Activated CD4-positive, alpha-beta T cell treated with anti-CD3 and anti-CD28 coated beads for 36 hours (primary cell): ENCODE measurements at regions not wholly inside any gene's neighbourhood (a gene's known extent, or its start where the extent isn't known, plus 50 kb on each side); places are given as distances from the start of the nearest gene placed in this dataset.

Source experiments
- ATAC-seq: fragments of 200-7000 bp; cut with Tn5 transposase; one replicate; pipeline ENCODE4 v1.10.0; 2021; ENCODE audit warnings: mild to moderate bottlenecking, moderate library complexity
- CTCF ChIA-PET: fragments of 350-600 bp; sonication (Branson Sonifier 250); formaldehyde crosslinking; loops from one replicate; lab custom pipeline; 2021; ENCODE audit warnings: antibody characterized with exemption; lab: Charles Lee
- POLR2A ChIA-PET: fragments of 350-600 bp; sonication (Branson Sonifier 250); formaldehyde crosslinking; loops from one replicate; lab custom pipeline; 2021; ENCODE audit warnings: antibody characterized with exemption, inconsistent platforms; lab: Charles Lee
- DNase-seq: peaks from one replicate; pipeline ENCODE4 v3.0.0-alpha.2; 2020
- H3K27ac Mint-ChIP-seq: one replicate; pipeline ENCODE4 v1.8.0; 2021; ENCODE audit warnings: mixed read lengths
- H3K27me3 Mint-ChIP-seq: one replicate; pipeline ENCODE4 v1.8.0; 2021; ENCODE audit warnings: mixed read lengths
- H3K36me3 Mint-ChIP-seq: one replicate; pipeline ENCODE4 v1.8.0; 2021; ENCODE audit warnings: low read depth, mixed read lengths
- H3K4me1 Mint-ChIP-seq: one replicate; pipeline ENCODE4 v1.8.0; 2021; ENCODE audit warnings: mixed read lengths
- H3K4me3 Mint-ChIP-seq: one replicate; pipeline ENCODE4 v1.8.0; 2021; ENCODE audit warnings: mild to moderate bottlenecking, moderate library complexity, mixed read lengths
- H3K9me3 Mint-ChIP-seq: one replicate; pipeline ENCODE4 v1.8.0; 2021; ENCODE audit warnings: low read depth, mixed read lengths
- intact Hi-C, 2 experiments: fragments of 100-400 bp; cut with DNase I in 1 of 2; cut with micrococcal nuclease in 1 of 2; formaldehyde crosslinking; loops; one replicate each; pipeline versions ENCODE4 v1.14.2 to v1.15.1; 2022 to 2024; cut with DNase I, micrococcal nuclease

GRCh38 chr20:24208652-24209051 lies 220.1 kb upstream of the GGTLC1 start:
- intact Hi-C loops = no loop called here
- CTCF ChIA-PET = interaction anchor here (1.2 kb wide), 1 partner anchor 12 kb away, joined by 3 read pairs; no protein-coding TSS in a partner anchor
- Mint-ChIP-seq H3K27ac (no peak overlapping the region), H3K9me3 (peaks cover 7% of the 10 kb centered on the region), H3K27me3 (peaks cover 22% of the 10 kb centered on the region), H3K4me1 (no peaks in the 10 kb centered on the region), H3K4me3 (no peak overlapping the region), H3K36me3 (no peaks in the 10 kb centered on the region)
- ATAC-seq (no peak), DNase-seq (no peak)
- POLR2A ChIA-PET = no interaction called here

- no peak for ATAC-seq
- Mint-ChIP-seq H3K9me3 (peaks cover 7% of the 10 kb centered on the region), H3K27ac (no peak overlapping the region), H3K27me3 (peaks cover 16% of the 10 kb centered on the region), H3K4me1 (no peaks in the 10 kb centered on the region), H3K4me3 (no peak overlapping the region), H3K36me3 (no peaks in the 10 kb centered on the region)
- ChIA-PET CTCF (no interaction called here), POLR2A (no interaction called here)
- DNase-seq = no peak
- intact Hi-C loops = no loop called here
These were observed 219.3 kb upstream of the GGTLC1 start for GRCh38 chr20:24207803-24208300.

GRCh38 chr20:24206995-24207394 lies 218.4 kb upstream of the GGTLC1 start:
- CTCF ChIA-PET = no interaction called here
- ATAC-seq (no peak), DNase-seq (no peak)
- H3K27me3 Mint-ChIP-seq = peaks cover 9% of the 10 kb centered on the region
- POLR2A ChIA-PET = no interaction called here
- intact Hi-C loops = no loop called here
- H3K9me3 Mint-ChIP-seq = peaks cover 7% of the 10 kb centered on the region
- H3K27ac Mint-ChIP-seq = no peak overlapping the region
- H3K36me3 Mint-ChIP-seq = no peaks in the 10 kb centered on the region
- no peak overlapping the region for H3K4me3 Mint-ChIP-seq
- H3K4me1 Mint-ChIP-seq = no peaks in the 10 kb centered on the region

GRCh38 chr20:24203526-24204183 lies 215.1 kb upstream of the GGTLC1 start:
- no peak for DNase-seq
- intact Hi-C loops = no loop called here
- no peak for ATAC-seq
- Mint-ChIP-seq H3K27me3 (no peaks in the 10 kb centered on the region), H3K4me3 (no peak overlapping the region), H3K27ac (no peak overlapping the region), H3K4me1 (no peaks in the 10 kb centered on the region), H3K9me3 (peaks cover 7% of the 10 kb centered on the region), H3K36me3 (no peaks in the 10 kb centered on the region)
- ChIA-PET CTCF (interaction anchor here (1.4 kb wide), 1 partner anchor 206 kb away, joined by 5 read pairs; no protein-coding TSS in a partner anchor), POLR2A (no interaction called here)

- Mint-ChIP-seq H3K9me3 (no peaks in the 10 kb centered on the region), H3K27ac (no peak overlapping the region), H3K27me3 (peaks cover 3% of the 10 kb centered on the region), H3K36me3 (no peaks in the 10 kb centered on the region), H3K4me1 (no peaks in the 10 kb centered on the region), H3K4me3 (no peak overlapping the region)
- ATAC-seq (no peak), DNase-seq (no peak)
- ChIA-PET CTCF (no interaction called here), POLR2A (no interaction called here)
- intact Hi-C loops = no loop called here
These were observed 210.9 kb upstream of the GGTLC1 start for GRCh38 chr20:24199501-24199900.

GRCh38 chr20:24194143-24194542 lies 205.6 kb upstream of the GGTLC1 start:
- H3K4me1 Mint-ChIP-seq = no peaks in the 10 kb centered on the region
- H3K4me3 Mint-ChIP-seq = no peak overlapping the region
- CTCF ChIA-PET = interaction anchor here (0.7 to 0.8 kb wide), 2 partner anchors 64 to 314 kb away, joined by 3 read pairs; no protein-coding TSS in a partner anchor
- intact Hi-C loops = no loop called here
- no peak overlapping the region for H3K27ac Mint-ChIP-seq
- DNase-seq (no peak), ATAC-seq (no peak)
- POLR2A ChIA-PET = no interaction called here
- peaks cover 3% of the 10 kb centered on the region for H3K27me3 Mint-ChIP-seq
- H3K9me3 Mint-ChIP-seq = peaks cover 6% of the 10 kb centered on the region
- no peaks in the 10 kb centered on the region for H3K36me3 Mint-ChIP-seq

- no peaks in the 10 kb centered on the region for H3K4me1 Mint-ChIP-seq
- ChIA-PET CTCF (no interaction called here), POLR2A (no interaction called here)
- ATAC-seq = no peak
- intact Hi-C loops = no loop called here
- H3K36me3 Mint-ChIP-seq = no peaks in the 10 kb centered on the region
- no peak for DNase-seq
- H3K27ac Mint-ChIP-seq = no peak overlapping the region
- H3K27me3 Mint-ChIP-seq = no peaks in the 10 kb centered on the region
- H3K9me3 Mint-ChIP-seq = peaks cover 6% of the 10 kb centered on the region
- no peak overlapping the region for H3K4me3 Mint-ChIP-seq
These were observed 202.3 kb upstream of the GGTLC1 start for GRCh38 chr20:24190905-24191304.

- Mint-ChIP-seq H3K9me3 (peaks cover 5% of the 10 kb centered on the region), H3K36me3 (no peaks in the 10 kb centered on the region), H3K27me3 (no peaks in the 10 kb centered on the region), H3K4me1 (no peaks in the 10 kb centered on the region), H3K4me3 (no peak overlapping the region), H3K27ac (no peak overlapping the region)
- no peak for ATAC-seq
- CTCF ChIA-PET = no interaction called here
- POLR2A ChIA-PET = interaction anchor here (0.7 kb wide), 1 partner anchor 112 kb away, joined by 3 read pairs; no protein-coding TSS in a partner anchor
- intact Hi-C loops = no loop called here
- no peak for DNase-seq
These were observed 197.2 kb upstream of the GGTLC1 start for GRCh38 chr20:24185791-24186190.

- no peaks in the 10 kb centered on the region for H3K27me3 Mint-ChIP-seq
- DNase-seq (no peak), ATAC-seq (no peak)
- intact Hi-C loops = no loop called here
- CTCF ChIA-PET = no interaction called here
- no peaks in the 10 kb centered on the region for H3K4me1 Mint-ChIP-seq
- H3K27ac Mint-ChIP-seq = no peak overlapping the region
- H3K36me3 Mint-ChIP-seq = no peaks in the 10 kb centered on the region
- POLR2A ChIA-PET = no interaction called here
- no peak overlapping the region for H3K4me3 Mint-ChIP-seq
- H3K9me3 Mint-ChIP-seq = no peaks in the 10 kb centered on the region
These were observed 192.6 kb upstream of the GGTLC1 start for GRCh38 chr20:24181151-24181550.

GRCh38 chr20:24169256-24169655 lies 180.7 kb upstream of the GGTLC1 start:
- DNase-seq = no peak
- peaks cover 2% of the 10 kb centered on the region for H3K36me3 Mint-ChIP-seq
- H3K27ac Mint-ChIP-seq = no peak overlapping the region
- ChIA-PET POLR2A (no interaction called here), CTCF (no interaction called here)
- H3K4me3 Mint-ChIP-seq = no peak overlapping the region
- H3K27me3 Mint-ChIP-seq = peaks cover 7% of the 10 kb centered on the region
- H3K9me3 Mint-ChIP-seq = peaks cover 11% of the 10 kb centered on the region
- no peak for ATAC-seq
- H3K4me1 Mint-ChIP-seq = no peaks in the 10 kb centered on the region
- intact Hi-C loops = no loop called here

- Mint-ChIP-seq H3K4me1 (no peaks in the 10 kb centered on the region), H3K9me3 (no peaks in the 10 kb centered on the region), H3K4me3 (no peak overlapping the region), H3K27ac (no peak overlapping the region), H3K27me3 (no peaks in the 10 kb centered on the region), H3K36me3 (no peaks in the 10 kb centered on the region)
- ChIA-PET CTCF (no interaction called here), POLR2A (no interaction called here)
- intact Hi-C loops = no loop called here
- ATAC-seq (no peak), DNase-seq (no peak)
These were observed 177.8 kb upstream of the GGTLC1 start for GRCh38 chr20:24166412-24166811.

GRCh38 chr20:24166123-24166381 lies 177.5 kb upstream of the GGTLC1 start:
- Mint-ChIP-seq H3K9me3 (no peaks in the 10 kb centered on the region), H3K4me3 (no peak overlapping the region), H3K27me3 (no peaks in the 10 kb centered on the region), H3K4me1 (no peaks in the 10 kb centered on the region), H3K27ac (no peak overlapping the region), H3K36me3 (no peaks in the 10 kb centered on the region)
- ChIA-PET CTCF (no interaction called here), POLR2A (no interaction called here)
- intact Hi-C loops = no loop called here
- no peak for DNase-seq
- no peak for ATAC-seq
